ENCODE measurements at regions not wholly inside any gene's neighbourhood (a gene's known extent, or its start where the extent isn't known, plus 50 kb on each side); places are given as distances from the start of the nearest gene placed in this dataset.

DNA sequence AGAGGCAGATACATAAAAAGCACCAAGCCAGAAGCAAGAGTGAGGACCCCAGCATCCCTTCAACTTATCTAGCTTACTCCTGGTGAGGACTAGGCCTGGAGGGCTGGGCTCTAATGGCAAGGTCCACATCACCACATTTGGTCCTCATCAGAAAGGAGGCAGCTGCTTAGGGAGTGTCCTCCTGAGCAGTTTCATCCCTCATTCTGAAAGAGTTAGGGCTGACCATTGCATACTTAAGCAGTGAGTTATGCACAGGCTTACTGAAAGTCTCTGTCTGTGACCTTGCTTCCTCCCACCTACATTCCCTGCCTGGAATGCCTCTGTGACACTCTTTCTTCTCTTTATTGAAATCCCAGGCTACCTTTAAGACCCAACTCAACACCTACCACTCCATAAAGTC, 301.8 kb upstream of the ACVR2A start:
- TF ChIP-seq POLR2A (IDR thresholded peaks at IDR 0.05), result no peak
- no peak for TF ChIP-seq CTCF (IDR thresholded peaks at IDR 0.05)
- Histone ChIP-seq H3K27ac (no peak overlapping the region), H3K4me1 (replicated peaks in 1 of 2) (no peaks in the 10 kb centered on the region), H3K27me3 (no peaks in the 10 kb centered on the region), H3K36me3 (replicated peaks in 1 of 2) (no peaks in the 10 kb centered on the region), H3K4me3 (no peak overlapping the region), H3K9me3 (replicated peaks in 1 of 3) (no peaks in the 10 kb centered on the region)
- DNase-seq, result no peak
- intact Hi-C loops (cut with DNase I), result no loop called here

DNA sequence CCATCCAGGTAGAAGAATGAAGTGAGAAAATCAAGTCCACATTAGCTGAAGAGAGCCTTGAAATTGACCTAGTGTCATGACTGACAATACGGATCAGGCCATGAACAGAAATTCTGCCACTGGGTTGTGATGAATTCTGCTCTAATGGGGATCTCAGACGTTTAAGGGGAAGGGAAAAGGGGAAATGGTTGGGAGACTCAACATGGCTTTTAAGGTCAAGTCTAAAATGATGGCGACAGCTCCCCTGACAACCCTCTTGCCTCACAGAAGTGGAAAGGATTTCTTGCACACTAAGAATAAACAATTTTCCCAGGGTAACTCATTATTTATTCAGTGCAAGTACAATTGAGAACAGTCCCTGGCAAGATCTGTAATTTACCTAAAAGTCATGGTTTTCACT, 302.5 kb upstream of the ACVR2A start:
- intact Hi-C loops (cut with DNase I), result no loop called here
- no peaks in the 10 kb centered on the region for H3K27me3 ChIP-seq
- TF ChIP-seq POLR2A (IDR thresholded peaks at IDR 0.05), result no peak
- no peak for TF ChIP-seq CTCF (IDR thresholded peaks at IDR 0.05)
- no peaks in the 10 kb centered on the region for H3K4me1 ChIP-seq (replicated peaks in 1 of 2)
- H3K36me3 ChIP-seq (replicated peaks in 1 of 2), result no peaks in the 10 kb centered on the region
- no peak overlapping the region for H3K4me3 ChIP-seq
- WGBS, 4 donors, result 61 to 73% (median 69%) methylated on average over 3 of the region's 3 CpGs
- DNase-seq, result no peak
- H3K9me3 ChIP-seq (replicated peaks in 1 of 3), result no peaks in the 10 kb centered on the region
- H3K27ac ChIP-seq, result no peak overlapping the region

DNA sequence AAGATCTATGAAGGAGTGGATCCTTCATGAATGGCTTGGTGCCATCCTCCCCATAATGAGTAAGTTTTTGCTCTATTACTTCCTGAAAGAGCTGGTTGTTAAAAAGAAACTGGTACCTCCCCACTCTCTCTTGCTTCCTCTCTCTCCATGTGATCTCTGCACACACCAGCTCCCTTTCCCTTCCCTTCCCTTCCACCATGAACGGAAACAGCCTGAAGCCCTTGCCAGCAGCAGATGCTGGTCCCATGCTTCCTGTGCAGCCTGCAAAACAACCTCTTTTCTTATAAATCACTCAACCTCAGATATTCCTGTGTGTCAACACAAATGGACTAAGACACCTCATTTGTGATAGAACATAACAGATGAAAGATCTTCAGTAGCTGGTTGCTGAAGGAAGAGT, 303.5 kb upstream of the ACVR2A start:
- Histone ChIP-seq H3K4me3 (no peak overlapping the region), H3K27me3 (no peaks in the 10 kb centered on the region), H3K4me1 (replicated peaks in 1 of 2) (no peaks in the 10 kb centered on the region), H3K36me3 (replicated peaks in 1 of 2) (no peaks in the 10 kb centered on the region), H3K27ac (no peak overlapping the region), H3K9me3 (replicated peaks in 1 of 3) (no peaks in the 10 kb centered on the region)
- 71 to 76% (median 72%) methylated on average over 1 of the region's 1 CpG for WGBS, 4 donors
- no peak for TF ChIP-seq CTCF (IDR thresholded peaks at IDR 0.05)
- no peak for TF ChIP-seq POLR2A (IDR thresholded peaks at IDR 0.05)
- DNase-seq, result no peak
- intact Hi-C loops (cut with DNase I), result no loop called here

DNA sequence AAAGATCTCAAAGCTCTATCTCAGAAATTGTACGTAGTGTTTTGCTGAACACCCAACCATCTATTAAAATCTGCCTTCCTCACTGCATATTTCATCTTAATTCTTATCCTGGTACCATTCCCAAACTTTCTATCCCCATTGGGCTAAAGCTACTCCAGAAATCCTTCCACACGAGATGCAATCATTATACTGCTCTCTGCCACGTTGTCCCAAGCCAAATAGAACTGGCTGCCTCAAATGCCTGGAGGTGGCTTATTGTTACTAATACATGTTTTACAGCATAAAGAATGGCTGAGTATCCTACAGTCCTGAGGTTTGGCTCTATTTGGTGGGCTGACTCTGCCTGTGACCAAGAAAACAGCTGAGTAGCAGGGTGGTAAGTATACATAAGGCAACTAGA, 306.0 kb upstream of the ACVR2A start:
- H3K36me3 ChIP-seq (replicated peaks in 1 of 2), result no peaks in the 10 kb centered on the region
- no peaks in the 10 kb centered on the region for H3K27me3 ChIP-seq
- no peaks in the 10 kb centered on the region for H3K4me1 ChIP-seq (replicated peaks in 1 of 2)
- H3K9me3 ChIP-seq (replicated peaks in 1 of 3), result no peaks in the 10 kb centered on the region
- WGBS, 4 donors, result 60 to 75% (median 70%) methylated on average over 3 of the region's 3 CpGs
- no peak for TF ChIP-seq CTCF (IDR thresholded peaks at IDR 0.05)
- TF ChIP-seq POLR2A (IDR thresholded peaks at IDR 0.05), result no peak
- no peak overlapping the region for H3K27ac ChIP-seq
- no peak overlapping the region for H3K4me3 ChIP-seq
- intact Hi-C loops (cut with DNase I), result no loop called here
- DNase-seq, result no peak
